Esophagus (tissue), 2 donors: ENCODE measurements at regions not wholly inside any gene's neighbourhood (a gene's known extent, or its start where the extent isn't known, plus 50 kb on each side); places are given as distances from the start of the nearest gene placed in this dataset.

ENCODE experiments used
- H3K27ac ChIP-seq, 2 donors: one replicate each; pipeline ENCODE4 v1.5.1; 2013; ENCODE audit warnings: low read depth in 2 of 2, mild to moderate bottlenecking in 2 of 2, inconsistent platforms in 1 of 2, low read length in 1 of 2, moderate library complexity in 1 of 2
- H3K27me3 ChIP-seq, 2 donors: one replicate each; pipeline ENCODE4 v1.6.1; 2013; ENCODE audit warnings: low read length in 2 of 2, control low read depth in 1 of 2, mild to moderate bottlenecking in 1 of 2; ENCODE audit not compliant: insufficient read depth in 2 of 2, control insufficient read depth in 1 of 2
- H3K36me3 ChIP-seq, 2 donors: one replicate each; pipeline ENCODE4 v1.6.1; 2013; ENCODE audit warnings: low read length in 1 of 2; ENCODE audit not compliant: control insufficient read depth in 2 of 2, insufficient read depth in 2 of 2
- H3K4me1 ChIP-seq, 2 donors: one replicate each; pipeline ENCODE4 v1.6.1; 2013; ENCODE audit warnings: low read length in 1 of 2; ENCODE audit not compliant: control insufficient read depth in 2 of 2, insufficient read depth in 2 of 2
- H3K4me3 ChIP-seq, 2 donors: one replicate each; pipeline ENCODE4 v1.5.1; 2013; ENCODE audit warnings: low read length in 2 of 2, mild to moderate bottlenecking in 2 of 2, low read depth in 1 of 2, moderate library complexity in 1 of 2
- H3K9me3 ChIP-seq, 2 donors: one replicate each; pipeline ENCODE4 v1.6.1; 2013; ENCODE audit warnings: mild to moderate bottlenecking in 2 of 2, low read depth in 1 of 2, low read length in 1 of 2, moderate library complexity in 1 of 2; ENCODE audit not compliant: control insufficient read depth in 2 of 2, insufficient read depth in 1 of 2
- WGBS, 2 donors: extraction: QIAGEN DNeasy Blood & Tissue Kit; methylation state at CpG; one replicate each; pipeline ENCODE4 v1.1.7; 2013; 5-methylcytosine and 5-hydroxymethylcytosine counted together
- donor health status: healthy with polysubstance abuse.
- donor health status: Bipolar disorder and iron deficiency.

GRCh38 chr13:109397285-109397684 is 389.1 kb downstream of the IRS2 start:
- Histone ChIP-seq H3K27me3 (no peaks in the 10 kb centered on the region), H3K27ac (no peak overlapping the region), H3K9me3 (no peaks in the 10 kb centered on the region), H3K36me3 (no peaks in the 10 kb centered on the region), H3K4me1 (no peaks in the 10 kb centered on the region), H3K4me3 (no peak overlapping the region)
- 86 to 89% methylated on average over 3 of the region's 3 CpGs for WGBS, 2 donors

GRCh38 chr13:109396266-109396665 is 390.1 kb downstream of the IRS2 start:
- Histone ChIP-seq H3K27ac (no peak overlapping the region), H3K4me1 (no peaks in the 10 kb centered on the region), H3K27me3 (no peaks in the 10 kb centered on the region), H3K36me3 (no peaks in the 10 kb centered on the region), H3K4me3 (no peak overlapping the region), H3K9me3 (no peaks in the 10 kb centered on the region)
- WGBS, 2 donors: 85 to 88% methylated on average over 9 of the region's 9 CpGs

GRCh38 chr13:109395014-109395413 is 391.4 kb downstream of the IRS2 start:
- H3K9me3 ChIP-seq: no peaks in the 10 kb centered on the region
- H3K27ac ChIP-seq: no peak overlapping the region
- H3K4me3 ChIP-seq: no peak overlapping the region
- H3K36me3 ChIP-seq: no peaks in the 10 kb centered on the region
- no peaks in the 10 kb centered on the region for H3K4me1 ChIP-seq
- 55 to 71% methylated on average over 5 of the region's 5 CpGs for WGBS, 2 donors
- no peaks in the 10 kb centered on the region for H3K27me3 ChIP-seq

GRCh38 chr13:109394311-109394988 is 391.9 kb downstream of the IRS2 start:
- 86 to 93% methylated on average over 8 of the region's 8 CpGs for WGBS, 2 donors
- no peaks in the 10 kb centered on the region for H3K36me3 ChIP-seq

GRCh38 chr13:109393045-109393444 is 393.3 kb downstream of the IRS2 start:
- Histone ChIP-seq H3K9me3 (no peaks in the 10 kb centered on the region), H3K4me3 (no peak overlapping the region), H3K27ac (no peak overlapping the region), H3K27me3 (no peaks in the 10 kb centered on the region), H3K4me1 (no peaks in the 10 kb centered on the region), H3K36me3 (no peaks in the 10 kb centered on the region)
- WGBS, 2 donors: 56 to 74% methylated on average over 1 of the region's 1 CpG

More at GRCh38 chr13:109394311-109394988, 391.9 kb downstream of the IRS2 start:
- Histone ChIP-seq H3K4me1 (no peaks in the 10 kb centered on the region), H3K27me3 (no peaks in the 10 kb centered on the region), H3K9me3 (no peaks in the 10 kb centered on the region), H3K4me3 (no peak overlapping the region), H3K27ac (no peak overlapping the region)

GRCh38 chr13:109390391-109390790 is 396.0 kb downstream of the IRS2 start:
- Histone ChIP-seq H3K9me3 (no peaks in the 10 kb centered on the region), H3K4me3 (no peak overlapping the region), H3K4me1 (no peaks in the 10 kb centered on the region), H3K27ac (no peak overlapping the region), H3K36me3 (no peaks in the 10 kb centered on the region), H3K27me3 (no peaks in the 10 kb centered on the region)
- 87 to 88% methylated on average over 2 of the region's 2 CpGs for WGBS, 2 donors

- no peaks in the 10 kb centered on the region for H3K4me1 ChIP-seq
- no peak overlapping the region for H3K4me3 ChIP-seq
- WGBS, 2 donors: 82 to 84% methylated on average over 8 of the region's 8 CpGs
- no peaks in the 10 kb centered on the region for H3K36me3 ChIP-seq
- H3K27me3 ChIP-seq: no peaks in the 10 kb centered on the region
- H3K27ac ChIP-seq: no peak overlapping the region
- no peaks in the 10 kb centered on the region for H3K9me3 ChIP-seq
Measured at GRCh38 chr13:109389892-109390345, 396.5 kb downstream of the IRS2 start.

GRCh38 chr13:109389456-109389855 is 396.9 kb downstream of the IRS2 start:
- Histone ChIP-seq H3K4me3 (no peak overlapping the region), H3K27ac (no peak overlapping the region)
- 78 to 87% methylated on average over 5 of the region's 5 CpGs for WGBS, 2 donors

GRCh38 chr13:109387471-109387870 is 398.9 kb downstream of the IRS2 start:
- no peaks in the 10 kb centered on the region for H3K4me1 ChIP-seq
- WGBS, 2 donors: 81 to 87% methylated on average over 7 of the region's 7 CpGs
- H3K27ac ChIP-seq: no peak overlapping the region
- H3K9me3 ChIP-seq: no peaks in the 10 kb centered on the region
- H3K27me3 ChIP-seq: no peaks in the 10 kb centered on the region
- H3K36me3 ChIP-seq: no peaks in the 10 kb centered on the region
- no peak overlapping the region for H3K4me3 ChIP-seq

More at GRCh38 chr13:109389456-109389855, 396.9 kb downstream of the IRS2 start:
- Histone ChIP-seq H3K9me3 (no peaks in the 10 kb centered on the region), H3K36me3 (no peaks in the 10 kb centered on the region), H3K27me3 (no peaks in the 10 kb centered on the region), H3K4me1 (no peaks in the 10 kb centered on the region)

- Histone ChIP-seq H3K27me3 (no peaks in the 10 kb centered on the region), H3K4me3 (no peak overlapping the region), H3K36me3 (no peaks in the 10 kb centered on the region), H3K9me3 (no peaks in the 10 kb centered on the region), H3K4me1 (no peaks in the 10 kb centered on the region), H3K27ac (no peak overlapping the region)
- 78 to 80% methylated on average over 7 of the region's 7 CpGs for WGBS, 2 donors
Measured at GRCh38 chr13:109385242-109385560, 401.2 kb downstream of the IRS2 start.
